PC-9 (cell line): ENCODE measurements at regions not wholly inside any gene's neighbourhood (a gene's known extent, or its start where the extent isn't known, plus 50 kb on each side); places are given as distances from the start of the nearest gene placed in this dataset.

ENCODE experiments used
- CTCF ChIP-seq: fragments of 200-600 bp; sonication (generic); conservative IDR thresholded peaks from 2 replicates; pipeline ENCODE4 v1.6.1; 2017; ENCODE audit warnings: mixed run types, antibody characterized with exemption, mild to moderate bottlenecking, moderate library complexity
- EZH2 ChIP-seq: fragments of 200-600 bp; sonication (generic); IDR thresholded peaks from 2 replicates; pipeline ENCODE4 v1.8.0; 2017; ENCODE audit warnings: antibody characterized with exemption, low read depth

- TF ChIP-seq CTCF (no peak), EZH2 (no peak)
Observed at GRCh38 chr5:164000819-164001218, 495.4 kb downstream of the MAT2B start.
